ENCODE measurements at regions not wholly inside any gene's neighbourhood (a gene's known extent, or its start where the extent isn't known, plus 50 kb on each side); places are given as distances from the start of the nearest gene placed in this dataset.
A peak's percentile ranks its signal among the peaks of the same experiment; 100 is the strongest.

- H3K79me2 ChIP-seq (ENCODE audit: insufficient read depth, low read length): peaks cover 25% of the 10 kb centered on the region
- H3K4me1 ChIP-seq (ENCODE audit: insufficient read depth, low read length): no peaks in the 10 kb centered on the region; the same call in 1 of the 2 replicates
- no peaks in the 10 kb centered on the region for H3K27me3 ChIP-seq (ENCODE audit: insufficient read depth, low read length, poor library complexity)
- peaks cover 40% of the 10 kb centered on the region for H3K36me3 ChIP-seq (ENCODE audit: insufficient read depth, low read length)
- no peak overlapping the region for H2AFZ ChIP-seq (ENCODE audit: low read depth, low read length)
- DNase-seq (no peak), ATAC-seq (ENCODE audit: insufficient read depth, low read depth) (no peak)
- H3K4me3 ChIP-seq (ENCODE audit: low read depth in 1 of 2, low read length in 2 of 2): no peak overlapping the region
- 0 out of 2 replicates have a peak overlapping the region, but pooled peaks have one; percentile 2 for H3K27ac ChIP-seq (ENCODE audit: low read length)
- 0 out of 2 replicates have a peak, but pooled peaks cover 7% of the 10 kb centered on the region for H4K20me1 ChIP-seq (ENCODE audit: insufficient read depth, low read length)
- H3K9me3 ChIP-seq (ENCODE audit: insufficient read depth, low read length, severe bottlenecking): no peaks in the 10 kb centered on the region
- H3K4me2 ChIP-seq (ENCODE audit: insufficient read depth, low read length): no peak overlapping the region
- H3K9ac ChIP-seq (ENCODE audit: low read depth, low read length): no peak overlapping the region
- TF ChIP-seq CTCF (IDR thresholded peaks at IDR 0.05; ENCODE audit: borderline replicate concordance, extremely low read depth, low read length, poor library complexity, severe bottlenecking): no peak
- TF ChIP-seq EZH2 (IDR thresholded peaks at IDR 0.05; ENCODE audit: borderline replicate concordance, low read depth, low read length, severe bottlenecking): no peak
These were observed 195.1 kb downstream of the PTPRC start for GRCh38 chr1:198833706-198834503.

GRCh38 chr1:198837278-198838021, 198.6 kb downstream of the PTPRC start:
- peak; percentile 30 for ATAC-seq (ENCODE audit: insufficient read depth, low read depth)
- Histone ChIP-seq H3K4me1 (ENCODE audit: insufficient read depth, low read length) (no peaks in the 10 kb centered on the region; the same call in 1 of the 2 replicates), H3K4me2 (ENCODE audit: insufficient read depth, low read length) (no peak overlapping the region), H3K9me3 (ENCODE audit: insufficient read depth, low read length, severe bottlenecking) (no peaks in the 10 kb centered on the region), H2AFZ (ENCODE audit: low read depth, low read length) (no peak overlapping the region), H3K4me3 (ENCODE audit: low read depth in 1 of 2, low read length in 2 of 2) (no peak overlapping the region), H3K27me3 (ENCODE audit: insufficient read depth, low read length, poor library complexity) (no peaks in the 10 kb centered on the region), H3K36me3 (ENCODE audit: insufficient read depth, low read length) (peaks cover 65% of the 10 kb centered on the region), H3K79me2 (ENCODE audit: insufficient read depth, low read length) (peaks cover 46% of the 10 kb centered on the region), H4K20me1 (ENCODE audit: insufficient read depth, low read length) (peaks cover 16% of the 10 kb centered on the region; the same call in 1 of the 2 replicates), H3K9ac (ENCODE audit: low read depth, low read length) (no peak overlapping the region), H3K27ac (ENCODE audit: low read length) (peak overlapping the region; percentile 24; the same call in 1 of the 2 replicates)
- DNase-seq: no peak
- TF ChIP-seq EZH2 (IDR thresholded peaks at IDR 0.05; ENCODE audit: borderline replicate concordance, low read depth, low read length, severe bottlenecking): no peak
- TF ChIP-seq CTCF (IDR thresholded peaks at IDR 0.05; ENCODE audit: borderline replicate concordance, extremely low read depth, low read length, poor library complexity, severe bottlenecking): peak; percentile 6

- DNase-seq (no peak), ATAC-seq (ENCODE audit: insufficient read depth, low read depth) (no peak)
- H3K9me3 ChIP-seq (ENCODE audit: insufficient read depth, low read length, severe bottlenecking): no peaks in the 10 kb centered on the region
- H3K36me3 ChIP-seq (ENCODE audit: insufficient read depth, low read length): peaks cover 70% of the 10 kb centered on the region
- H3K9ac ChIP-seq (ENCODE audit: low read depth, low read length): no peak overlapping the region
- no peaks in the 10 kb centered on the region; the same call in 1 of the 2 replicates for H3K4me1 ChIP-seq (ENCODE audit: insufficient read depth, low read length)
- no peaks in the 10 kb centered on the region for H3K27me3 ChIP-seq (ENCODE audit: insufficient read depth, low read length, poor library complexity)
- no peak overlapping the region for H3K4me2 ChIP-seq (ENCODE audit: insufficient read depth, low read length)
- no peak overlapping the region for H3K27ac ChIP-seq (ENCODE audit: low read length)
- H4K20me1 ChIP-seq (ENCODE audit: insufficient read depth, low read length): peaks cover 19% of the 10 kb centered on the region; the same call in 1 of the 2 replicates
- no peak for TF ChIP-seq EZH2 (IDR thresholded peaks at IDR 0.05; ENCODE audit: borderline replicate concordance, low read depth, low read length, severe bottlenecking)
- TF ChIP-seq CTCF (IDR thresholded peaks at IDR 0.05; ENCODE audit: borderline replicate concordance, extremely low read depth, low read length, poor library complexity, severe bottlenecking): no peak
- H2AFZ ChIP-seq (ENCODE audit: low read depth, low read length): no peak overlapping the region
- peaks cover 51% of the 10 kb centered on the region for H3K79me2 ChIP-seq (ENCODE audit: insufficient read depth, low read length)
- no peak overlapping the region for H3K4me3 ChIP-seq (ENCODE audit: low read depth in 1 of 2, low read length in 2 of 2)
These were observed 199.1 kb downstream of the PTPRC start for GRCh38 chr1:198838022-198838342.

All from DND-41 (cell line).